ENCODE measurements at regions not wholly inside any gene's neighbourhood (a gene's known extent, or its start where the extent isn't known, plus 50 kb on each side); places are given as distances from the start of the nearest gene placed in this dataset.

DNA sequence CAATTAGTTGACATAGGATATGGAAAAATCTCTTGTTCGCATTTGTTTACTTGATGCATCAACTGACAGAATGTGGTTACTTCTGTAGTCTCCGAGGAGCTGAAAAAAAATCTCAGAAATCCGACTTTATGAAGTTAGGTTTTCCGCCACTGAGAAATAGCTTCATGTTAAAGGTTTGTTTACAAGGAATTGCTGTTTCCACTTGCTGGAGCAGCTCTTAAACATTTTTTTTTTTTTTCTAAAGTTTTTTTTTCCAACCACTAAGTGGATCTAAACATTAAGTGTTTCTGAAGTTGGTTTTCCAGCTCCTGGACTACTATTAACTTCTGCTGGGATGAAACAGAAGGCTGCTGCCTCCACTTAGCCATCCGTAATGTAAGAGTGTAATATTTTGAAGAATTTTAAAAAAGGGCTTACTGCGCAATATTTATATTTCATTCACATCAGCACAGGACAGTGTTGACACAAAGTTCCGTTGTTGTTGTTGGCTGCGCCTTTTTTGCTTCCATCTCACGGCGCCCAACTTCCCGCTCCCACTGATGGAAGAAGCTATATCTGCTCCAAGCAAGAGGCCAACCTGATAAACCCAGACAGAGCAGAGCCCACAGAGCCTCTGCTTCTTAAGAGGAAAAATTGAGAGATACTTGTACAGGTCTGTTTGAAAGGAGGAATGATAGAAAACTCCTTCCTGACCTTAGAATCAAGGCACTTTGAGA is 167.7 kb upstream of the KCNJ16 start:
- no peak for DNase-seq

DNA sequence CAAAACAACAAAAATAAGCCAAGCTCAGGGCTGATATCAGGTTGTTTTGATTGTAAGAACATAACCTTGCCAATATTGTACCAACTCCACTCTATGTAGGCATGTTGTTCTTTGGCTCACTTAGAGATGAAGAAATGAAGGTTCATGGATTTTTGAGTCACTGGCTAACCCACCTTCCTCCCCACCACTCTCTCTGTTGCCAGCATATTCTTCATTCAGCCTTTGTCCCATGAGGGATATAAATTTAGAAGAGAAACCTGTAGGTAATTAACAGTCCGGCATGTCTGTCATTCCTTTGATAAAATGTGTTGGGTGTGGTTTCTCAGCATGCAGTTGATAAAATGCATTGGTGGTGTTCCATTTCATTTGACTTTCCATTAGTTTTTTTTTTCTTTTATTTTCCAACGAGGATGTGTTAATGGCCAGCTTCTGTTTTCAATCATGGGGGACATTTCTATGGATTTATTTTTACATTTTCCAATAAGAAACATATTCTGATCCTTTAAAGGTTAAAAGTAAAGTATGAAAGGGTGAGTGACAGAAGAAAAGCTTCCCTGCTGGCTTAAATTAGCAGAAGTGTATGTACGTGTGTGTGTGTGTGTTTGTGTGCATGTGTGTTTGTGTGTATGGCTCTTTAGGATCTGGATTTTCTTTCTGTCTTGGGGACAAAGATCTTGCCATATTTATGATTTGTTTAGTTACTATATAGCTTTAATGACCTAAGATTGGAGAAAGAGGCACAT is 166.2 kb upstream of the KCNJ16 start:
- DNase-seq = no peak

DNA sequence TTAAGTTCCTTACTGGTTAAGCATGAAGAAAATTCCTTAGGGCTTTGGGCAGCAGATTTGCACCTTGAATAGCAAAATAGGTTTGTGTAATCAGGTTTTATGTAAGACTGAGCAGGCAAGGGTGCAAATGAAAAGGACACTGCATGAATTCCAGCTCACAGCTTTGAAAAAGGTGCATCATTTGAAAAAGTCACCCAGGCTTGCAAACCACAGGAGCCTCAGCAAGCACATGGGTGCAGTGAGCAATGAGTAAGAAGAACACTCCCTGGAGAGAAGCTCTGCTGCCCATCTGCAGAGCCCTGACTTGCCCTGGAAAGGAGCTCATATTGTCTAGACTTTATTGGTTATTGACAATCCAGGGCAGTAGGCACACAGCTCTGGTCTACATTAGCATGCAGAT is 165.6 kb upstream of the KCNJ16 start:
- DNase-seq = no peak

DNA sequence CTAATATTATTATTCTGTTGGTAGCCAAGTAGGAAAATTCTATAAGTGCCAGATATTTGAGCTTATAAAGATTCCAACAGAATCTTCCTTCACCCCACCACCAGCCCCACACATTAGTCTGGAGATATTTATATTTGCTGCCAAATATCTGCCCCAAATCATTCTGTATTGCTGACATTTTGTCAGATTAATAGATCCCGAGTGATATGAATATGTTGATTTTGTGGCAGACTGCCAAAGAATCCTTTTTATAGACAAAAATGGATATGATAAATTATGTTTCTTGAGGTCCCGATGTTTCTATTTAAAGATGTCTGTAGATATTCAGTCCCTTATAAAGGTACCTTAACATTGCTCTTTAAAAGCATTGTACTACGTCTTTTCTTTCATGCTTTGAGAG is 162.2 kb upstream of the KCNJ16 start:
- DNase-seq = no peak

DNA sequence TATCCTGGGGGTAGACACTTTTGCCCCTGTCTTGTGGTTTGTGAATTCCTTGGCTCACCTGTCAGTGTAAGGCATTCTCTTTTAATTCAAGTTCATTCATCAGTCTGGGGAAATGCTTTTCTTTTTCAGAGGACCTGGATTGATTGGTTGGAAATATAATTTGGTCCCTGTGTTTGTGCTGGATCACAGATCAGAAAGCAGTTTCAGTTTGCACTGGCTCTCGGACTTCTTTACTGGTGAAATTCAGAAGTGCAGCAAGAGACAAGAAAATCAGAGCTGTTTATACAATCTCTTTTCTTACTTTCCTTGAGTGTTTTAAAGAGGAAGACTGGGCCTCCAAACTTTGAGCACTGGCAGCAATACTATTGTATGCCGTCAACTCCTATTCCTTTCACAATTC is 161.8 kb upstream of the KCNJ16 start:
- no peak for DNase-seq

DNA sequence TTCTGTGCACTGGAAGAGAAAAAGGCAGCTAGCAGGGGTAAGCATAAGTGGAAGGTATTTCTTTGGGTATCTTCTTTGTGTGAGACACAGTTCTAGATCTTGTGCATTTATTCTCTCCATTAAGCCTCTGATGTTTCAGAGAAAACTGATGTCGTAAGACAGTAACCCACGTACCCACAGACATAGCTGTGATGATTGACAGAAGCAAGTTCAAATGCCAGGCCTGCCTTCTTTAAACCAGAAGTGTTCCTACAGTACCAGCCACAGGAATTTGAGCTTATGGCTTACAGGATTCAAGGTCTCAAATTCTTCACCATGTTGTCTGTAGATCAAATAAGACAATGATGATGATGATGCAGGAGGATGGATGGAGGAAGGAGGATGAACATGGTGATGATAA is 161.4 kb upstream of the KCNJ16 start:
- DNase-seq = no peak

DNA sequence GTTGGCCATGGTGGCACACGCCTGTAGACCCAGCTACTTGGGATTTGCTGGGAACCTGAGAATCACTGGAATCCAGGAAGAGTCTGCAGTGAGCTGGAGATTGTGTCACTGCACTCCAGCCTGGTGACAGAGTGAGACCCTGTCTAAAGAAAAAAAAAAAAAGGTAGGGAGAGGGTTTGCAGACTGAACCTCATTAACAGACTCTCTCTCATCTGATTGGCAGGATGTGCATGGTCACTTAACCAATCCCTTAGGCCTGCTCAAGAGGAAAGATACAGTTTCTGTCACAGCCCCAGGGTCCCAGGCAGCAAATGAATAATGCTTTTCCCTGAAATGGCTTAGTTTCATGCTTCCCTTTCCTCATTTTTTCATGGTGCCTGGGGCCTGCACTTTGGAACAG is 160.5 kb upstream of the KCNJ16 start:
- no peak for DNase-seq

DNA sequence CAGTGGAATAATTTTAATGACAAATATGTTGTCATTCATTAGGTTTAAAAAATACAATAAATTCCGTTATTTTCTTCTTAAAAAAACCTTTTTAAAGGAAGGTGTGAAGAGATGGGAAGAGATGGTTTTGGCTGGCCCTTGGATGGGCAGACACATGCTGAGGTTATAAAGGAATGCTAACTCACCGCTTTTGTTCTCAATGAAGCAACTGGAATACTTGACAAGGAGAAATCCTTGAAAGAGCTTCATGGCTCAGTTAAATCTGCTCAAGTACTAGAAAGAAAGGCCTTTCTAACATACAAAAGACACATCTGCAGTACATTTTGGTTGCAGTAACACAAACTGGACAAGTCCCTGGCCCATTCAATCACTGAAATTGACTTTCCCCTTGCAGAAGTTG is 158.3 kb upstream of the KCNJ16 start:
- no peak for DNase-seq

DNA sequence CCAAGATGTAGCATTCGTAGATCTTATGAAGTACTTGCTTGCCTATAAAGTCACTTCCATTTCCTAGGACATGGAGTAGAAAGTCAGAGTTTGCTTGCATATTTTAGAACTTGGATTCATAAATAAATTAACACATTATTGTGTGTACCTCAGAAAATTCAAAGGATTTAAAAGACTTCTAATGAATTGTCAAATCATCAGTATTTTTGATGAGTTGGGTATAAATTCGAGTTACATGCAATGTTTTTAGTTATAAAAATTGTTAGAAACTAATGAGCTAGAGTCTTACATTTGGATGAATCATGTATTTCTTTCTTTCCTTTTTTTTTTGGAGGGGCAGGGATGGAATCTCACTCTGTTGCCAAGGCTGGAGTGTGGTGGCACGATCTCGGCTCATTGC is 156.9 kb upstream of the KCNJ16 start:
- DNase-seq = no peak

DNA sequence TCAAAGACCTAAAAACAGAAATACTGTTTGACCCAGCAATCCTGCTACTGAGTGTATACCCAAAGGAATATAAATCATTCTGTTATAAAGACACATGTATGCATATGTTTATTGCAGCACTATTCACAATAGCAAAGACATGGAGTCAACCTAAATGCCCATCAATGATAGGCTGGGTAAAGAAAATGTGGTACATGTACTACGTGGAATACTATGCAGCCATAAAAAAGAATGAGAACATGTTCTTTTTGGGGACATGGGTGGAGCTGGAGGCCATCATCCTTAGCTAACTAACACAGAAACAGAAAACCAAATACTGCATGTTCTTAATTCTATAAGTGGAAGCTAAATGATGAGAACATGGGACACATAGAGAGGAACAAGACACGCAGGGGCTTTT is 155.2 kb upstream of the KCNJ16 start:
- DNase-seq = no peak

DNA sequence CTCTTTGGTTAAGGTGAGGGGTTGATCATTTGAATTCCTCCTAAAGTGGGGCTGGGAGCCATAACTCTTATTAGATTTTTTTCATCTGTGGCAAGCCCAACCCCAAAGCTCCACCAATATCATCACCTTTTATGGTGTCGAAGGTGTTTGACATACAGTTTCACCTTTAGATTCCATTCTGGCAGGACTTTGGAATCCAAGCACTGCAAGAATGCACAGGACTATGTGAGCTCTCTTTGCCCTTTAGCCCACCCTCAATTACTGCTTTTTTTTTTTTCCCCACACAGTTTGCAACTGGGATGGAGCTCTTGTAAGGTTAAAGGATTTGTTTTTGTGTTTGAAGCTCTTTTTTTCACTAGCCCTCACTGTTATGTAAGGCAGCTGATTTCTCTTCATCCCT is 154.0 kb upstream of the KCNJ16 start:
- no peak for DNase-seq

DNA sequence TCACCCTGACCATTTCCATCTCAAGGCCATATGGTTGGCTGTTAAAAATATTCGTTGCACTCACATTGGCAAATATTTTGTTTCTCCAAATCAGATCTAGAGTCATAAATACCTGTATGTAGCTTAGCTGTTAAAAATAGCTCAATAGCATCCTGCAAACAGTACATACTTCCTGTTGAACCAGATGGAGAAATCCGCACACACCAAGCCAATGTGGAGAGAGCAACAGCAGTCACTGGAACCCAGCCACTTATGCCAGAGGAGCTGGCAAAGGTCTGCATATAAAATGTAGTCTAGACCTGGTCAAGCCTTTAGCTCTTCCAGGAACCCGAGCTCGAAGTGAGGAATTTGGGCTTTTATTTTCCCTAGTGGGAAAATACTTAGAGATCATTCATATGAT is 146.4 kb upstream of the KCNJ16 start:
- DNase-seq = no peak

DNA sequence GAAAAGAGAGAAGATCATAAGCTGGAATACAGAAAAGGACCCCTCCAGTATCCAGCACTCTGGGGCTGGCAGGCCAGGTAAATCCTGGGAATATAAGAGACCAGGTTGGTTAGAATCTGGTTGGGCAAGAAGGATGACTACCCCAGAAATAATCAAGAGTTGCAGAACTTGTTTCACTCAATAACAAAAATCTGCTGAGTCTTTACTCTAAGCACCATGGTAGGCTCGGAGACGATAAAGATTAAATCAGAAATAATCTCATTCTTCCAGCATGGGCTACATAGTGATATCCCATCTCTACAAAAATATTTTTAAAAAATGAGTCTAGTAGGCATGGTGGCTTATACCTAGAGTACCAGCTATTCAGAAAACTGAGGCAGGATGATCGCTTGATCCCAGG is 138.0 kb upstream of the KCNJ16 start:
- no peak for DNase-seq

DNA sequence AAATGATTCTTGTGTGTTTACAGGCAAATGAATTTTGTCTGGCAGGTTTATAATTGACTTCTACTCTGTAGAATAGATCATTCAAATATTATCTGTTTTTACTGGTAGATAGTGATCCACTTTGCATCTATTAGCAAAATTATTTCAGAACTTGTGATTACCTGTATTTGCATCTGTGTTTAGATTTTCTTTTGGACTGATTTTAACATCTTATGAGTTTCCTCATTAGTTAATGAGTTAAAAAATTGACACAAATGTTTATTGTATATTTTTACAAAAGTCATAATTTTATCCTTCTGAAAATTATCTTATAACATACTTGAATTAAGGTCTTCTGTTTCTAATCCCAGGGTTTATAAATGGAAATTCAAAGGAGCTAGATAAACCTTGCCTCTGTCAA is 132.0 kb upstream of the KCNJ16 start:
- DNase-seq = no peak

DNA sequence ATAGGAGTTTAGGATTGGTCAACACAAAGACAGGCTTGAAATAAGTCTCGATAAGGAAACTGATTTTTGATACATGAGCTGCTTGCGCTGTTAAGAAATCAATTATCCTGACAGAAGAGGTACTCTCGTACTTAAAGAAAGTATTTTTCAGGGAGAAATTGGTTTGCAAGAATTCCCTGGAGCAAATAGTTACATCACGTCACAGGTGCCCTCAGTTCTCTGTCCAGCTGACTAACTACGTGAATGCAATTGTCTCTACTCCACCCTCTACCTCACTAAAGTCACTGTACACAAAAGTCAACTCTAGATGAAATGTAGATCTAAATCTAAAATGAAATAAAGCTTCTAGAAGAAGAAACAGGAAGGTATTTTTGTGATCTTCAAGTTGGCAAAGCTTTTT is 130.6 kb upstream of the KCNJ16 start:
- DNase-seq = no peak

DNA sequence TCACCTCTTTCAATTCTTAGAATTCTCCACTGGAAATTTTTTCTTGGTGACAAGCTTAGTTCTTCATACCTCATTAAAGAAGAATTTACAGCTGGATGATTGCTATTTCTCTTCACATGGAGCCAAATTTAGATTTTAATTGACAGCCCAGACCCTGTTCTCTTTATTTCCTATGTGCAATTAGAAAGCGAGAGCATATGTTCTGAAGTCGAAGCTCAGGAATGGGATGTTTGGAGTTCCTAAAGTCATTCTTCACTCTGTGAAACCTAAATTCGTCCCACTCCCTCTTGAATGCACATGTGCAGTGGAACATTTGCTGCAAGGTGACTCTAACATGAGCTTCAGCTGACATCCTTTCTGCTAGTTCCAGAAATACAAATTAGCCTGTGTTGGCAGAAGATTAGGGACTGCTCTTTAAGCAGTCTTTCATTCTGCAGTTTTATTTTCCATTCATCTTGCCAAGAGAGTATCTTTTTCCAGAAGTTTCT is 129.3 kb upstream of the KCNJ16 start:
- no peak for DNase-seq

DNA sequence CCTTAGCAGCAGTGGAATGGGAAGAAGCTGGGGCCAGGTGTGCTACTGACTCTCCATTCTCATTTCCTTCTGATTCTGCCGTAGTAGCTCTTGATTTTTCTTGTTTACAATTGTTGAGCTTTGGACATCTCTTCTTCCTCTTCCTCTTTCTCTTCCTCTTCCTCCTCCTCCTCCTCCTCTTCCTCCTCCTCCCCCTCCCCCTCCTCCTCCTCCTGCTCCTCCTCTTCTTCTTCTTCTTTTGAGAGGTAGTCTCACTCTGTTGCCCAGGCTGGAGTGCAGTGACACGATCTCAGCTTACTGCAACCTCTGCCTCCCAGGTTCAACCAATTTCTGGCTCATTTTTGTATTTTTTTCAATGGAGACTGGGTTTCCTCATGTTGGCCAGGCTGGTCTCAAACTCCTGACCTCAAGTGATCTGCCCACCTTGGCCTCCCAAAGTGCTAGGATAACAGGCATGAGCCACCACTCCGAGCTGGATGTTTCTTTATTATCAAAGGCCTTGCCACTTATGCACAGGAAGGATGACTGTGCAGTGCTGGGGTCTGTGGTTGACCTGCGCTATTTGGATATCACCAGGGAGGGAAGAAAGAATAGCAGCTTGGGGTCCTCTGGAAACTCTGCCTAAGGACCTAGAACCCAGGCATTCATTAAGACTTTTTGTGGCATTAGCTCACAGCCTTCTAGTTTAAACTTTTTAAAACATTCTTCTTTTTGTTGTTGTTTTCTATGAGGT is 127.8 kb upstream of the KCNJ16 start:
- DNase-seq = no peak

DNA sequence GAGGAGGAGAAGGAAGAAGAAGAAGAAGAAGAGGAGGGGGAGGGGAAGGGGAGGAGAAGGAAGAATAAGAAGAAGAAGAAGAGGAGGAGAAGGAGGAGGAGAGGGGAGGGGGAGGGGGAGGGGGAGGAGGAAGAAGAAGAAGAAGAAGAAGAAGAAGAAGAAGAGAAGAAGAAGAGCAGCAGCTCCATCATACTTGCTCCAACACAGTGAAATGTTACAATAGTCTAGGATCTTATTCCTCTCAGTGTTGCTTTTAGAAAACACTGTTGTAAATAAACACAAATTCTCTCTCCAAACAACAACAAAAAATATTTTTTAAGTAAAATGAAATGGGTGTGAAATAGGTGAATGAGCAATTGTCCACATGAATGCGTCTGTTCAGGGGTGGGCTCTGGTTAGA is 126.6 kb upstream of the KCNJ16 start:
- no peak for DNase-seq

DNA sequence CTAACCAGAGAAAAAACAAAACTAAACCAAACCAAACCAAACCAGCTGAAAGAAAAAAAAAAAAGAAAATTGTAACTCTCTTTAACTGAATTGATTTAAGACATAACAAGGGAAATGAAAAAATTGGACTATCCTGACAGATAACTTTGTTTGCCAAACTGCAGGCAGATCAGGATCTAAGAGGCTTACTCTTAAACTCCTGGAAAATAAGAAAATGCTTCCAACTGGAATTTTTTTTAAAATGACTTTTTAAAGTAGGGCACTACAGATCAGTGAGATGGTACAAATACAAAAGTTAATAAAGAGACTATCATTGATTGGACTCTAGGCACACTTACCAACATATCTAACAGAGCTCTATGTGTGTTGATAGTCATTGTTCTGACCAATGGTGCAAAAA is 125.5 kb upstream of the KCNJ16 start:
- no peak for DNase-seq

DNA sequence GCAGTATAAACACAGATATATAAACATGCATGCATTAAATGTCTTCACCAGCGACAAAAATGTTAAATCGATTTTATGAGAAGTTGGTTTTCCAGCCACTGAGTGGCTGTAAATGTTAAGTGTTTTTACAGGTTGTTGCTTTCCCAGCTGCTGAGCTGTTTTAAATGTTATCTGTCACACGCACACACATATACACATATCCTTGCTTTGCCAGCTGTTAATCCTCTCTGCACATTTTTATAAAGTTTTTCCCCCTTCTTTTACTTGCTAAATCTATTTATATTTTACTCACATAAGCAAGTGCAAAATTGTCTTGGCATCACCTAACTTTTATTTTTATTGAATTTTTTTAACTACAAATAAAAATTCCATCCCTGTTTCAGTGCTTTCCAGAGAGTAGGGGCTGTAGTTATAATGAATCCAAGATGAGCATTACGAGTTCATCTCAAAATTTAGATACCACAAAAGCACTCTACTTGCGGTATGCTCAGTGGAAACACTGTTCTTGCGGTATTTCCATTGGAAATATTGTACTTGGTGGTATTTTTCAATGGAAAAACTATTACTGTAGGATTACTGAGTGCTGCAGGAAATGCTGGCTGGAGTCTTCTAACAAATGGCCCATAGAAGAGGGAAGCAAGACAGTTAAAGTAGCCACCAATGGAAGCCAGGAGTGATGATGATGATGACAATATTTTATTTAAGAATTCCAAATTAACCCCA is 124.9 kb upstream of the KCNJ16 start:
- DNase-seq = no peak

DNA sequence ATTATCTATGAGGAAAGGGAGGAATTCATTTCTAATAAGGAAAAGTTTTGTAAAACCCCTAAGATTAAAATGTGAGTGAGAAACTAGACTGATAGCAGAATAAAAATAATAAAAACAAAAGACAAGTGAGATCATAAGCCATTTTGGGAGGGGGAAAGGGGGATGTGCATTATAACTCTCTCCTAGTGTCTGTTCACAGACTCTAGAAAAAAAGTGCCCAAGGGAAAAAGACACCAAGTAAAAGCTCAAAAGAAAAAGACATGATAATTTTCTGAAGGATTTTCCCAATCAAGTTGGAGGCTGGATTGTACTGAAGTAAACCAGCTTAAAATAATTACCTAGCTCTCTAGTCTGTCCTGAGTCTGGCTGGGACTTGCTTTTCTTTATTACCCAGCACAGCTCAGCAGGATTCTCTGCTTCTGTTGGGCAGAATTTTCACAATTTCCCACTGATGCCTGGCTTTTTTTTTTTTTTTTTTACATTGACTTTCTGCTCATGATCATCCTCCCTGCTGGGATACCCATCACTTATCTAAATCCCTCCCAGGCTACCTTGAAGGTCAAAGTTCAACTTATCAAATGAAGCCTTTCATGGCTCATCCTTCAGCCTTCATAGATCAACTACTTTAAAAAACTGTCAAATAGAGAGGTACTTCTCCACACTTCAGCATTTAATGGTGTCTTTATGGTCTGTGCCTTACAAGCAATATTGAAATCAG is 124.2 kb upstream of the KCNJ16 start:
- DNase-seq = no peak

DNA sequence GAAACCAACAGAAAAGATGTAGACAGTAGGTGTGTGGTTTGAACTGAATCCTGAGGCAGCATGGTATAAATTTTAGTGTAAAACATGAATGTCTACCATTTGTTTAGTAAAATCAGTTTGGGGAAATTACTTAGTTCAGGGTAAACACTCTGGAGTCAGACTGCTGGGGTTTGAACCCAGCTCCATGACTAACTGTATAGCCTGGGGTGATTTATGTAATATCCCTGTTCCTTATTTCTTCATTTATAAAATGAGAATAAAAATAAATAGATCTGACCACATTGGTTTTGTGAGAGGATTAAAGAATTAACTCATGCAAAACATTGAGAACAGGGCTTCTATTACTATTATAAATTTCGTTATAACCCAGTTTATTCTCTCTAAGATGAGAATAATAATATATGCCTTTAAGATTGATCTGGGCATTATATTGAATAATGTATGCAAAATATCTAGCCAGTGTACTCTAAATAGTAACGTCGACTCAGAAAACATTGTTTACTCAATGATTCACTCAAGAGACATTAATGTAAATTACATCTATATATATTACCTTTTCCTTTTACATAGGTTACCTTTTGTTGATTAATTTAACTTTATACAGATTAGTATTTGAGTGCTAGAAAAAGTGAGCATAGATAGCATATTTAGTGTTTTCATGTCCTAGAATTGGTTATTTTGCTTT is 120.6 kb upstream of the KCNJ16 start:
- no peak for DNase-seq

Data from CD4-positive, alpha-beta T cell treated with Interleukin-21 for 1 hour (primary cell).